Esophagus muscularis mucosa (tissue), 4 donors: ENCODE measurements at regions not wholly inside any gene's neighbourhood (a gene's known extent, or its start where the extent isn't known, plus 50 kb on each side); places are given as distances from the start of the nearest gene placed in this dataset.
A peak's percentile ranks its signal among the peaks of the same experiment; 100 is the strongest.

Experiments used
- DNase-seq: peaks from one replicate; pipeline ENCODE4 v3.0.0-alpha.2; 2017; ENCODE audit errors: extremely low spot score
- H3K27ac ChIP-seq, 4 donors: fragments of 200-600 bp; sonication (generic); replicated peaks in 1 of 4; 1 replicate in 3 of 4; 2 replicates in 1 of 4; pipeline ENCODE4 v1.5.1; 2016 to 2019; ENCODE audit warnings: mild to moderate bottlenecking in 1 of 4
- H3K27me3 ChIP-seq, 4 donors: fragments of 200-600 bp; sonication (generic); one replicate each; pipeline versions ENCODE4 v1.5.1 to v1.6.0; 2016 to 2019
- H3K36me3 ChIP-seq, 4 donors: fragments of 200-600 bp; sonication (generic); one replicate each; pipeline ENCODE4 v1.5.1; 2016 to 2019
- H3K4me1 ChIP-seq, 4 donors: fragments of 200-600 bp; sonication (generic); one replicate each; pipeline ENCODE4 v1.5.1; 2016 to 2019
- H3K4me3 ChIP-seq, 4 donors: fragments of 200-600 bp; sonication (generic); 1 replicate in 2 of 4; 2 replicates in 2 of 4; pipeline ENCODE4 v1.5.1; 2016 to 2019; ENCODE audit warnings: mild to moderate bottlenecking in 4 of 4, moderate library complexity in 1 of 4
- H3K9me3 ChIP-seq, 4 donors: fragments of 200-600 bp; sonication (generic); 1 replicate in 3 of 4; 2 replicates in 1 of 4; pipeline ENCODE4 v1.5.1; 2016 to 2019
- CTCF ChIP-seq, 3 experiments: fragments of 200-600 bp in 2 of 3; fragments of 450-650 bp in 1 of 3; sonication (generic) in 2 of 3; IDR thresholded peaks; one replicate each; pipeline ENCODE4 v1.5.1; 2017 to 2019; ENCODE audit warnings: antibody characterized with exemption in 3 of 3, mild to moderate bottlenecking in 2 of 3, moderate library complexity in 1 of 3
- EP300 ChIP-seq: sonication (generic); formaldehyde crosslinking; IDR thresholded peaks from one replicate; pipeline ENCODE4 v1.6.1; 2017; ENCODE audit warnings: antibody characterized with exemption
- POLR2A ChIP-seq: fragments of 450-650 bp; IDR thresholded peaks from one replicate; pipeline ENCODE4 v1.6.1; 2017; ENCODE audit warnings: antibody characterized with exemption, moderate library complexity, mild to moderate bottlenecking, low read depth
- POLR2AphosphoS5 ChIP-seq, 2 donors: sonication (generic); formaldehyde crosslinking; IDR thresholded peaks; one replicate each; pipeline ENCODE4 v1.6.1; 2017; ENCODE audit warnings: antibody characterized with exemption in 2 of 2
- WGBS: methylation state at CpG from one replicate; pipeline ENCODE4 v1.1.5; 2018; 5-methylcytosine and 5-hydroxymethylcytosine counted together
- intact Hi-C: fragments of 100-400 bp; cut with DNase I; formaldehyde crosslinking; loops from one replicate; pipeline ENCODE4 v1.15.1; 2023

DNA sequence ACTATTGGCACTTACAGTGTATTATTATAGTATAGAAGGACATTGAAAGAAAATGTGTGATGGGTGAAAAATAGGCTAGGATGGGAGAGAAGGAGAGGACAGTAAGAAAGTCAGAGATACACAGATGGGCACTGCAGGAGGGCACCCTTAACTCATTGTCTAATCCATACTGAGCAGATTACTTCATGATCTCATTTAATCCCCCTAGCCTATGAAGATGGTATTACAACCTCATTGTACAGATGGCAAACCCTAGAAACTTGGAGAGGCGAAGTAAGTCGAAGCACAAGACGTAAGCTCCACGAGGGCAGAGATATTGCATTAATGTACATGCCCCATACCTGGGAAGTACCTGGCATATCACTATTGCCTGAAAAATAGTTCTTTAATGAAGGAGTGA lies 346.9 kb upstream of the DAB1 start:
- no peak overlapping the region for H3K27ac ChIP-seq
- no peaks in the 10 kb centered on the region for H3K36me3 ChIP-seq
- no peak for DNase-seq
- intact Hi-C loops: no loop called here
- H3K4me3 ChIP-seq: no peak overlapping the region
- peak in 1 of 3 experiments; percentile 3 for TF ChIP-seq CTCF (IDR thresholded peaks at IDR 0.05)
- no peak for TF ChIP-seq POLR2A
- TF ChIP-seq EP300: no peak
- no peak for TF ChIP-seq POLR2AphosphoS5 (IDR thresholded peaks at IDR 0.05)
- WGBS: 93% methylated on average over 4 of the region's 4 CpGs
- H3K4me1 ChIP-seq: no peaks in the 10 kb centered on the region
- H3K27me3 ChIP-seq: no peaks in the 10 kb centered on the region
- H3K9me3 ChIP-seq: no peaks in the 10 kb centered on the region

GRCh38 chr1:57770236-57770635 lies 346.4 kb upstream of the DAB1 start:
- 94% methylated on average over 1 of the region's 1 CpG for WGBS
- no peak overlapping the region for H3K4me3 ChIP-seq
- H3K36me3 ChIP-seq: no peaks in the 10 kb centered on the region
- no peak overlapping the region for H3K27ac ChIP-seq
- no peak for DNase-seq
- H3K9me3 ChIP-seq: no peaks in the 10 kb centered on the region
- no peaks in the 10 kb centered on the region for H3K27me3 ChIP-seq
- TF ChIP-seq EP300: no peak
- no peak for TF ChIP-seq POLR2AphosphoS5 (IDR thresholded peaks at IDR 0.05)
- TF ChIP-seq POLR2A: no peak
- TF ChIP-seq CTCF (IDR thresholded peaks at IDR 0.05): no peak
- intact Hi-C loops: no loop called here
- no peaks in the 10 kb centered on the region for H3K4me1 ChIP-seq

DNA sequence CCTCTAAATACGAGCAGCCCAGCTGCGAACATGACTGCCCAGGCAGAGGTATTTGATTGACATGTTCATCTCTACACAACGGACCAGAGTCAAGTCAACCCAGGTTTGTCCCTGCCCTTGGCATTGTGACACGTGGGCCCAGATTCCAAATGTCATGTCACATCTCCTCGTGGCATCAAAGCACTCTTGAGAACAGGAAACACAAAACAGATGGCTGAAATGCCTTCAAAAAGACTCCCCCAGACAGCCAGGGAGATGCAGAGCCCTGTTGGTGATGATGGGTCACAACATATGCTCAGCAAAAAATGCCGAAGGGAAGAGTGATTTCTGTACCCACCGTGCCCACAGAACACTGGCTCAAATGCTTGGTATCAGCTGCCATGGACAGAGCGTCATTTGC lies 337.8 kb upstream of the DAB1 start:
- no peak overlapping the region for H3K4me3 ChIP-seq
- no peaks in the 10 kb centered on the region for H3K9me3 ChIP-seq
- DNase-seq: no peak
- no peaks in the 10 kb centered on the region for H3K4me1 ChIP-seq
- no peak overlapping the region for H3K27ac ChIP-seq
- WGBS: 63% methylated on average over 7 of the region's 8 CpGs
- TF ChIP-seq POLR2A (no peak), POLR2AphosphoS5 (IDR thresholded peaks at IDR 0.05) (no peak), EP300 (no peak), CTCF (IDR thresholded peaks at IDR 0.05) (no peak)
- H3K27me3 ChIP-seq: no peaks in the 10 kb centered on the region
- H3K36me3 ChIP-seq: no peaks in the 10 kb centered on the region
- intact Hi-C loops: no loop called here

- H3K36me3 ChIP-seq: no peaks in the 10 kb centered on the region
- WGBS: 82% methylated on average over 1 of the region's 1 CpG
- intact Hi-C loops: no loop called here
- DNase-seq: no peak
- TF ChIP-seq POLR2A (no peak), EP300 (no peak), CTCF (IDR thresholded peaks at IDR 0.05) (no peak), POLR2AphosphoS5 (IDR thresholded peaks at IDR 0.05) (no peak)
- H3K4me3 ChIP-seq: no peak overlapping the region
- H3K27me3 ChIP-seq: no peaks in the 10 kb centered on the region
- H3K9me3 ChIP-seq: no peaks in the 10 kb centered on the region
- no peaks in the 10 kb centered on the region for H3K4me1 ChIP-seq
- no peak overlapping the region for H3K27ac ChIP-seq
These were observed 329.0 kb upstream of the DAB1 start for GRCh38 chr1:57752843-57753242.

GRCh38 chr1:57748719-57749118 lies 324.9 kb upstream of the DAB1 start:
- intact Hi-C loops: no loop called here
- Histone ChIP-seq H3K27ac (no peak overlapping the region), H3K27me3 (no peaks in the 10 kb centered on the region), H3K4me1 (no peaks in the 10 kb centered on the region), H3K4me3 (no peak overlapping the region), H3K36me3 (no peaks in the 10 kb centered on the region), H3K9me3 (no peaks in the 10 kb centered on the region)
- no peak for DNase-seq
- TF ChIP-seq EP300 (no peak), POLR2AphosphoS5 (IDR thresholded peaks at IDR 0.05) (no peak), CTCF (IDR thresholded peaks at IDR 0.05) (no peak), POLR2A (no peak)
- 96% methylated on average over 2 of the region's 2 CpGs for WGBS
